A673 (cell line): ENCODE measurements at regions not wholly inside any gene's neighbourhood (a gene's known extent, or its start where the extent isn't known, plus 50 kb on each side); places are given as distances from the start of the nearest gene placed in this dataset.

Experiments
- EZH2 ChIP-seq: fragments of 200-600 bp; sonication (generic); IDR thresholded peaks from 2 replicates; pipeline ENCODE4 v1.6.1; 2017; ENCODE audit warnings: borderline replicate concordance, low read depth, mild to moderate bottlenecking, mixed read lengths, antibody characterized with exemption, low read length; ENCODE audit not compliant: poor library complexity, severe bottlenecking
- TF ChIP-seq, protein P1 (sequence below): fragments of 300-800, 200-600 bp; sonication (generic); conservative IDR thresholded peaks from 2 replicates; pipeline ENCODE4 v1.5.1; 2017; ENCODE audit warnings: low read depth, mild to moderate bottlenecking, antibody characterized with exemption, low read length, moderate library complexity, mixed read lengths

DNA sequence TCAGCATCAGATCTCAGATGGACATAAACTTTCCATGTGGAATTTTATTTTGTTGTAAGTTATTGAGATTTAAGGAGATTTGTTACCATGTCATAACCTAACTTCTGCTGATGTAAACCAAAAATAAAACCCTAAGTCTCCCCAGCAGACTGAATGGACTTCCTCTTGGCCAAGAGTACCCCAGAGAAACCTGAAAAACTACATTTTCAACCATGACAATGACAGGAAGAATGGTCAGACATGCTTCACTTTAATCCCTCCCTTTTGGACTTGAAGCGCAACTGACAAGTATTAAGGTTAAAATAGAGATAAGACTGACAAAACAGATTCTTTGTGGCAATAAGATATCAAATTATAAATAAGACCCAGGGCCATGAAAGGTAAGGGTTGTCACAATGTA is 579.7 kb upstream of the RAG2 start:
- TF ChIP-seq, protein P1, sequence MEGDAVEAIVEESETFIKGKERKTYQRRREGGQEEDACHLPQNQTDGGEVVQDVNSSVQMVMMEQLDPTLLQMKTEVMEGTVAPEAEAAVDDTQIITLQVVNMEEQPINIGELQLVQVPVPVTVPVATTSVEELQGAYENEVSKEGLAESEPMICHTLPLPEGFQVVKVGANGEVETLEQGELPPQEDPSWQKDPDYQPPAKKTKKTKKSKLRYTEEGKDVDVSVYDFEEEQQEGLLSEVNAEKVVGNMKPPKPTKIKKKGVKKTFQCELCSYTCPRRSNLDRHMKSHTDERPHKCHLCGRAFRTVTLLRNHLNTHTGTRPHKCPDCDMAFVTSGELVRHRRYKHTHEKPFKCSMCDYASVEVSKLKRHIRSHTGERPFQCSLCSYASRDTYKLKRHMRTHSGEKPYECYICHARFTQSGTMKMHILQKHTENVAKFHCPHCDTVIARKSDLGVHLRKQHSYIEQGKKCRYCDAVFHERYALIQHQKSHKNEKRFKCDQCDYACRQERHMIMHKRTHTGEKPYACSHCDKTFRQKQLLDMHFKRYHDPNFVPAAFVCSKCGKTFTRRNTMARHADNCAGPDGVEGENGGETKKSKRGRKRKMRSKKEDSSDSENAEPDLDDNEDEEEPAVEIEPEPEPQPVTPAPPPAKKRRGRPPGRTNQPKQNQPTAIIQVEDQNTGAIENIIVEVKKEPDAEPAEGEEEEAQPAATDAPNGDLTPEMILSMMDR, result no peak
- no peak for TF ChIP-seq EZH2
